ENCODE measurements at regions not wholly inside any gene's neighbourhood (a gene's known extent, or its start where the extent isn't known, plus 50 kb on each side); places are given as distances from the start of the nearest gene placed in this dataset.
"Not testable (repeated sequence)": the region's sequence is repeated elsewhere in the genome, so short reads cannot be mapped to it uniquely, and the experiment has no call there.

- DNase-seq (ENCODE audit: low spot score): no peak
- Mint-ChIP-seq H3K4me3 (no peak overlapping the region), H3K27ac (no peak overlapping the region), H3K36me3 (ENCODE audit: low read depth) (no peaks in the 10 kb centered on the region), H3K27me3 (ENCODE audit: low read depth) (no peaks in the 10 kb centered on the region), H3K4me1 (ENCODE audit: low read depth) (peaks cover 2% of the 10 kb centered on the region), H3K9me3 (no peaks in the 10 kb centered on the region)
Observed at GRCh38 chr5:67773411-67774266, 441.9 kb upstream of the PIK3R1 start.

GRCh38 chr5:67771791-67772190 lies 443.8 kb upstream of the PIK3R1 start:
- Mint-ChIP-seq H3K4me1 (ENCODE audit: low read depth) (peaks cover 2% of the 10 kb centered on the region), H3K4me3 (no peak overlapping the region), H3K27me3 (ENCODE audit: low read depth) (no peaks in the 10 kb centered on the region), H3K36me3 (ENCODE audit: low read depth) (no peaks in the 10 kb centered on the region), H3K27ac (no peak overlapping the region), H3K9me3 (no peaks in the 10 kb centered on the region)
- DNase-seq (ENCODE audit: low spot score): no peak

- Mint-ChIP-seq H3K4me3 (no peak overlapping the region), H3K4me1 (ENCODE audit: low read depth) (peaks cover 2% of the 10 kb centered on the region), H3K9me3 (no peaks in the 10 kb centered on the region), H3K36me3 (ENCODE audit: low read depth) (no peaks in the 10 kb centered on the region), H3K27me3 (ENCODE audit: low read depth) (no peaks in the 10 kb centered on the region), H3K27ac (no peak overlapping the region)
- no peak for DNase-seq (ENCODE audit: low spot score)
Observed at GRCh38 chr5:67771221-67771620, 444.3 kb upstream of the PIK3R1 start.

- Mint-ChIP-seq H3K4me3 (no peak overlapping the region), H3K9me3 (no peaks in the 10 kb centered on the region), H3K27ac (no peak overlapping the region), H3K36me3 (ENCODE audit: low read depth) (no peaks in the 10 kb centered on the region), H3K4me1 (ENCODE audit: low read depth) (peaks cover 2% of the 10 kb centered on the region), H3K27me3 (ENCODE audit: low read depth) (no peaks in the 10 kb centered on the region)
- peak; percentile 5 for DNase-seq (ENCODE audit: low spot score)
Observed at GRCh38 chr5:67770431-67771025, 445.0 kb upstream of the PIK3R1 start.

GRCh38 chr5:67765697-67766096 lies 449.9 kb upstream of the PIK3R1 start:
- H3K27ac Mint-ChIP-seq: no peak overlapping the region
- H3K27me3 Mint-ChIP-seq (ENCODE audit: low read depth): no peaks in the 10 kb centered on the region
- no peak overlapping the region for H3K4me3 Mint-ChIP-seq
- H3K4me1 Mint-ChIP-seq (ENCODE audit: low read depth): peaks cover under 1% of the 10 kb centered on the region
- no peaks in the 10 kb centered on the region for H3K36me3 Mint-ChIP-seq (ENCODE audit: low read depth)
- H3K9me3 Mint-ChIP-seq: no peaks in the 10 kb centered on the region
- DNase-seq (ENCODE audit: low spot score): no peak

GRCh38 chr5:67757771-67758170 lies 457.8 kb upstream of the PIK3R1 start:
- H3K4me1 Mint-ChIP-seq (ENCODE audit: low read depth); DNase-seq (ENCODE audit: low spot score); H3K36me3 Mint-ChIP-seq (ENCODE audit: low read depth); H3K27me3 Mint-ChIP-seq (ENCODE audit: low read depth); H3K9me3 Mint-ChIP-seq; H3K4me3 Mint-ChIP-seq; H3K27ac Mint-ChIP-seq: not testable (repeated sequence)

- Mint-ChIP-seq H3K4me1 (ENCODE audit: low read depth) (no peaks in the 10 kb centered on the region), H3K9me3 (peaks cover 9% of the 10 kb centered on the region), H3K4me3 (no peak overlapping the region), H3K36me3 (ENCODE audit: low read depth) (no peaks in the 10 kb centered on the region), H3K27ac (no peak overlapping the region), H3K27me3 (ENCODE audit: low read depth) (no peaks in the 10 kb centered on the region)
- DNase-seq (ENCODE audit: low spot score): no peak
Observed at GRCh38 chr5:67752357-67752708, 463.2 kb upstream of the PIK3R1 start.

GRCh38 chr5:67748165-67748690 lies 467.3 kb upstream of the PIK3R1 start:
- no peak for DNase-seq (ENCODE audit: low spot score)
- Mint-ChIP-seq H3K9me3 (peaks cover 8% of the 10 kb centered on the region), H3K4me1 (ENCODE audit: low read depth) (no peaks in the 10 kb centered on the region), H3K27ac (no peak overlapping the region), H3K36me3 (ENCODE audit: low read depth) (no peaks in the 10 kb centered on the region), H3K4me3 (no peak overlapping the region), H3K27me3 (ENCODE audit: low read depth) (no peaks in the 10 kb centered on the region)

- H3K4me1 Mint-ChIP-seq (ENCODE audit: low read depth): no peaks in the 10 kb centered on the region
- H3K4me3 Mint-ChIP-seq: no peak overlapping the region
- peaks cover 8% of the 10 kb centered on the region for H3K9me3 Mint-ChIP-seq
- no peak overlapping the region for H3K27ac Mint-ChIP-seq
- no peaks in the 10 kb centered on the region for H3K27me3 Mint-ChIP-seq (ENCODE audit: low read depth)
- no peaks in the 10 kb centered on the region for H3K36me3 Mint-ChIP-seq (ENCODE audit: low read depth)
- no peak for DNase-seq (ENCODE audit: low spot score)
Observed at GRCh38 chr5:67747096-67747495, 468.5 kb upstream of the PIK3R1 start.

- H3K36me3 Mint-ChIP-seq (ENCODE audit: low read depth); DNase-seq (ENCODE audit: low spot score); H3K4me3 Mint-ChIP-seq; H3K27ac Mint-ChIP-seq; H3K27me3 Mint-ChIP-seq (ENCODE audit: low read depth); H3K9me3 Mint-ChIP-seq; H3K4me1 Mint-ChIP-seq (ENCODE audit: low read depth): not testable (repeated sequence)
Observed at GRCh38 chr5:67746608-67747007, 468.9 kb upstream of the PIK3R1 start.

- no peaks in the 10 kb centered on the region for H3K36me3 Mint-ChIP-seq (ENCODE audit: low read depth)
- H3K4me1 Mint-ChIP-seq (ENCODE audit: low read depth): no peaks in the 10 kb centered on the region
- no peak for DNase-seq (ENCODE audit: low spot score)
- peaks cover 8% of the 10 kb centered on the region for H3K9me3 Mint-ChIP-seq
- no peak overlapping the region for H3K27ac Mint-ChIP-seq
- H3K4me3 Mint-ChIP-seq: no peak overlapping the region
- no peaks in the 10 kb centered on the region for H3K27me3 Mint-ChIP-seq (ENCODE audit: low read depth)
Observed at GRCh38 chr5:67746103-67746502, 469.5 kb upstream of the PIK3R1 start.

- Mint-ChIP-seq H3K4me1 (ENCODE audit: low read depth) (no peaks in the 10 kb centered on the region), H3K4me3 (no peak overlapping the region), H3K36me3 (ENCODE audit: low read depth) (no peaks in the 10 kb centered on the region), H3K9me3 (no peaks in the 10 kb centered on the region), H3K27ac (no peak overlapping the region), H3K27me3 (ENCODE audit: low read depth) (no peaks in the 10 kb centered on the region)
- DNase-seq (ENCODE audit: low spot score): no peak
Observed at GRCh38 chr5:67732921-67733320, 482.6 kb upstream of the PIK3R1 start.

- DNase-seq (ENCODE audit: low spot score): no peak
- Mint-ChIP-seq H3K9me3 (no peaks in the 10 kb centered on the region), H3K4me1 (ENCODE audit: low read depth) (no peaks in the 10 kb centered on the region), H3K36me3 (ENCODE audit: low read depth) (no peaks in the 10 kb centered on the region), H3K4me3 (no peak overlapping the region), H3K27ac (no peak overlapping the region), H3K27me3 (ENCODE audit: low read depth) (no peaks in the 10 kb centered on the region)
Observed at GRCh38 chr5:67732471-67732870, 483.1 kb upstream of the PIK3R1 start.

- H3K4me1 Mint-ChIP-seq (ENCODE audit: low read depth): no peaks in the 10 kb centered on the region
Observed at GRCh38 chr5:67731886-67732285, 483.7 kb upstream of the PIK3R1 start.

More at GRCh38 chr5:67731886-67732285, 483.7 kb upstream of the PIK3R1 start:
- Mint-ChIP-seq H3K27ac (no peak overlapping the region), H3K27me3 (ENCODE audit: low read depth) (no peaks in the 10 kb centered on the region), H3K9me3 (no peaks in the 10 kb centered on the region), H3K36me3 (ENCODE audit: low read depth) (no peaks in the 10 kb centered on the region), H3K4me3 (no peak overlapping the region)
- no peak for DNase-seq (ENCODE audit: low spot score)

Measured in T-helper 2 cell treated with Interferon-gamma antibody and Interleukin-4, amounts not matched to agents 5 μg/mL and 100 μg/mL, for 36 hours (primary cell).